AML-193 (cell line): ENCODE measurements at regions not wholly inside any gene's neighbourhood (a gene's known extent, or its start where the extent isn't known, plus 50 kb on each side); places are given as distances from the start of the nearest gene placed in this dataset.

Experiments used
- DNase-seq, 2 experiments: peaks; one replicate each; lab custom pipeline; 2025; lab: John Stamatoyannopoulos, UW

DNA sequence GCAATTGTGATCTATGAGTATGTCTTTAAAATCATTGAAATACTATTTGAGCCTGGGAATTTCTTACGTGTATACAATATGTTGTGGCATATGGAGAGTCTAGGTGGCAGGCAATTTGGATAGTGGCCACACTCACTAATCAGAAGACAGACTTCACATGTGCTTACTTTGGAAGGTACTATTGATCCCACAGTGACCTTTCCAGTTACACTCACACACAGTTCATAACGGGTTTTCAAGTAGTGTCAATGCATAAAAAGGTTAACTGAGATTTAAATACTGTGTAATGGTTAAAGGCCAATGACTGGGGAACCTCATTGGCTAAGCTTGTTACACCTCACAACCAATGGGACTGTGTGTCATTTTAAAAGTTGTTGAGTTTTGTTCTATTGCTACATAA, 783.2 kb downstream of the RPA4 start:
- DNase-seq = no peak

DNA sequence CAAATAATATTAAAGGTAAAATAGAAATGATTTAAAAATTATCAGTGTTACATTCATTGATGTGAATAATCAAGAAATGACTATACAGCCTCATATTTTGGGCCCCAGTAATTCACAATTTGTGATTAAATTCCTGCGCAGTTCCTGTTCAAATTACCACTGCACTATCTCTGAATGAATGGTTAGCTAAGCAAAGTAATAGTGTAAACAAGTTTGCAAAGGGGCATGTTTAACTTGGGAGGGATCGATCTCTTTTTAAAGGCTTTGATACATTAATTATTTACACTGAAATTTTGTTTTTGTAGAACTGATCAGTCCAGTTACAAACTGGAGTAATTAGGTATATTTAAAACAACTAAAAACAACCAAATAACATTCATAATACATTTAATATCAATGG, 784.4 kb downstream of the RPA4 start:
- DNase-seq = no peak

DNA sequence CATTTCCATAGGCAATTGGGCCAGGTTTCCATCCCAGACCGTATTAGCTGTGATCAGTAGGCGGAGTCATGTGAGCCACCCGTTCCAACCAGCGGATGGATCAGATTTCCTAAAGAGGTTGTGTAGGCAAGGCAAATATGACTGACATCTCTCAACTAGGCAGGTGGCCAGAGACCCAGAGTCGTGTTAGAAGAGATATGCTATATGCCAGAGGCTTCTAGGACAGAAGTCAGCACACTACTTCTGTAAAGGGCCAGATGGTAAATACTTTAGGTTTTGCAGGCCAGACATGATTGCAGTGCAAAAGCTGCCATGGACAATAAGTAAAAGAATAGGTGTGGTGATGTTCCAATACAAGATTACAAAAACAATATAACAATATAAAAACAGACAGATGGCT, 788.4 kb downstream of the RPA4 start:
- no peak for DNase-seq

DNA sequence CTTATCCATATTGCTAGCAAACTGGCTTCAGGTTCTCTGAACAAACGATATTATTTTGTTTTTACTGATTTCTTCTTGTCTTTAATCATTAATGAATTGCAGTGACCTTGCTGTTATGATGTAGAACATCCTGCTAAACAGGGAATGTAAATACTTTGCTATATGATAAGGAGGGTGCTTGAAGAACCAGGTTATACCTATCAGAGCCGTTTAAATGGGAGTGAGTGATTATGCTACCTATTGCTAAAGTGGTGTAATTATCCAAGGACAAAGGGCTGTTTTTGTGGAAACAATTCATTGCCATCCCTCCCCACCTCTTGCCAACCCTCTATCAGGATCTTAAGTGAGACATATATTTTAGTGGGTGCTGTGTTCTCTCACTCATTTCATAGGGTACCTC, 788.9 kb downstream of the RPA4 start:
- no peak for DNase-seq

DNA sequence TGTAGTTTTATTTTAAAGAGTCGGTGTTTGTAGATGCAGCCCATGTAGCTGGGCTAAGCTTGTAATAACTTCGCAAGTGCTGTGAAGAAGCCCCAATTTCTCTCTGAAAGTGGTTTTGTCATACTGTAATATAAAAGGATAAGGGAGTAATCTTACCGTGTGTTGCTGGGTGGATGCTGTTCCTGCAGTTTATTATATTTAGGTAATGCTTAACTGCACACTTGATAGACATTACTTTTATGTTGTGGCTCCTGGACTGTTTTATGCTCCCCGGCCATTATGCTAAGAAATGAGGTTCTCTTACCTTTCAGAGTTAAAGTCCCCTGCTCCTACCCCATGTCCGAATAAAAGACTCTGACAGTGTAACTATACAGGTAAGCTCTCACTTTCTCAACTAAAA, 789.4 kb downstream of the RPA4 start:
- DNase-seq = no peak

DNA sequence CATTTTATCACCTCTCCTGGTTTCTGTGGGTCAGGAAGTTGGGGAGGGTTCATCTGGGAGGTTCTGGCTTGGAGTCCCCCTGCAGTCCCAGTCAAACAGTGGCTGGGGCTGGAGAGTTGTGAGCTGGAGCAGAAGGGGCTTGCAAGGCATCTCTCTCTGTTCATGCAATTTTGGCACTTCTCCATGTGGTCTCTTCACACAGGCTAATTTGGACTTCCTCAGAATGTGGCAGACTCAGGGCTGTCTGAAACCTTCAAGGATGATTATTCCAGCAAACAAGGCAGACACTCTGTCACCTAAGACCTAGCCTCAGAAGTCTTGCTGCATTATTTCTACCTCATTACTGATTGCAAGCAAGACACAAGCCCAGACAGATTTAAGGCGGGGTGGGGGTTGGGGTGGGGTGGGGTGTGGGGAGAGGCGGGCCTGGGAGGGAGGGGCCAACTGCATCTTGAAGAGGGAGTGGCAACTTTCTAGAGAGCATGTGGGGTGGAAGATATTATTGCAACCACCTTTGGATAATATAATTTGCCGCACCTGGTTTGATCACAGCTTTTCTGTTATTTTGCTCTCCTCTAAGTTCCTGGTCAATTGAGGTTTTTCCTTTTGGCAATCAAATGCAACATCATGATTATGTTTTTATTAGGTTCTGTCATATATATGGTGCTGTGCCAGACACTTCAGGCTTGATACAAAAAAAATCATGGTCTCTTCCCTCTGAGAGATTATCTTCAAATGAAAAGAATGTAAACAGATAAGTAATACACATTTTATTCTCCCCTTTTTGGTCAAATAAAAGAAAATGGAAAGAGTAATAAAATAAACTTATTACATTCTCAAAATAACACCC, 799.5 kb downstream of the RPA4 start:
- no peak for DNase-seq

DNA sequence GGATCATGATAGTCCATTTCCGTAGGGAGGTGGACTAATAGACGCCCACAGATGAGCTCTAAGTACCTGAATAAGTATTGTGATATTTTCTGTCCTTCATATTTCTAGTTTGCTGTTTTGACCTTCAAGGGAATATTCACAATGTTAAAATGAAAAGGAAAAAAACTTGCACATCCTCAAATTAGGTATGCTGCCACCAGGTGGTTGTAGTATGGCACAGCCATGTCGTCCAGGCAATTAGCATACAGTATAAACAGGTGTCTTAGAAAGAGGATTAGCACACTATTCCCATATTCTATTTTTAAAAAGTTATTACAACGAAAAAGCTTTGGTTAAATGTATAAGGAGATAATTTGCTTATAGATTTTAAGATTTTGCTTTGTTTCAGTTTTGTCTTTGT, 802.0 kb downstream of the RPA4 start:
- peak; percentile 2 to 16 for DNase-seq

DNA sequence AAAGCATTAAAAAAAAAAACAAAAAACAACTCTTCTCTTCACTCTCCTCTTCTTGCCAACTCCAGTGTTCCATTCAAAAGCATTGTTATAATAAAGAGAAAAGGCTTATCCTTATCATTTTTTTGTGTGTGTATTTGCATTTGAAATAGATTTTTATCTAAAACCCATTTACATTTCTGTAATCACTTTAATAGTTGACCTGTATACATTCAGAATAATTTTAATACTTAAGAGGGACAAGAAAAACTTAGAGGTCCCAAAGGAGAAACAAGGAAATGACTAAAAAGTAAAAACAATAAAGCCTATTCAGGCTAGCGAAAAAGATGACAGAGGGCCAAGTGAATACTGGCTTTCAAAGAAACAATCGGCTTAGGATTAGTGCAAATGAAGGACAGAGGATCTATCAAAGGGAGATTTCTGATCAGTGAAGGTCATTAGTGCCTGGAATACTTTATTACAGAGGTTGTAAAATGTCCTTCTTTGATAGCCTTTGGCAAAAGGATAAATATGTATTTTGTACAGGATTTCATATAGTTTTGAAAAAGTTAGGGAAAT, 808.3 kb downstream of the RPA4 start:
- DNase-seq = no peak

DNA sequence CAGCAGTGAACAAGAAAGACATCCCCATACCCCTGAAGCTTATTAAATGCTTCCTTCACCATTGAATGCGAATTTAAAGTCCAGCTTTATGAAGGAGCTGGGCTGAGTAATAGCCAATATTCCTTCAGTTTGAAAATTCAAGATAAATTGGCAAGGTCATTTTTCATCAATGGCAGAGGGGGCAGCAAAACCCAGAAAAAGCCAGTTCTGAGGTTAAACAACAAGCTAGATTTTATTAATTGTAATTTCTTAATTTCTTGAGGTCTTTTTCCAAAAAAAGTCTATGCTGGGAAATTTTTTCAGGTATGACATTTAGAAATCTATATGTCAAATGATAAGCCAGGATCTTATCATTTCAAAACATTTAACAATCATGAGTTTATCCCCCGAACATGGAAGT, 808.9 kb downstream of the RPA4 start:
- DNase-seq = no peak

DNA sequence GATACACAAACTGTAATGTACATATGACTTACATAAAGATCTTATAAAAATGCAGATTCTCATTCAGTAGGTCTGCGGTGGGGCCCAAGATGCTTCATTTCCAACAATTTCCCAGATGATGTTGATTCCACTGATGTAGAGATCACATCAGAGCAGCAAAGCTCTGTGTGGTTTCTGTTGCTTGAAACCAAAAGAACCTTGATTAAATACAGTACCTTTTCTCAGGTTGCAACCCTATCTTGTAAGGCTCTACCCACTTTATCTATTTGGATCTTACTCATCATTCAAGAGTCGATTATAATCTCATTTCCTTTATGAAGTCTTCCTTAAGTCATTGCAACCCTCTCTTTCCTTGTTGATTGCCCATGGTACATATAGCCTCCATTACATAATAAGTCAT, 816.8 kb downstream of the RPA4 start:
- DNase-seq = no peak

DNA sequence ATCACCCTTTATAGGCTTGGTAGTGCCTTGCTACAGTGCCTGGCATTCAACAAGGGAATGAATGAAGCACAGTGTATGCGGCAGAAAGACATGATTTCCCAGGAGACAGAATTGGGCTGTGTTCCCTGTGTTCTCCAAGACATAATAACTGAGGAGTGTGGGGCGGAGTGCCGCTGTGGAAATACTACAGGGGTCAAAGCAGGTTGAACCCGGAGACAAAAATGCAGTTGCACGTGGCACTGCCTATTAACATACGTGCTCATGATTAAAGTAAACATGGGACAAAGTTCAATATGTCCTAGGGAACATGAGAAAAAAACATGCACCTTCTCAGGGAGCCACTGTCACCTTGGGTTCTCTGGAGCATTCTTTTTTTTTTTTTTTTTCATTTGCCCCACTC, 820.8 kb downstream of the RPA4 start:
- DNase-seq = no peak

DNA sequence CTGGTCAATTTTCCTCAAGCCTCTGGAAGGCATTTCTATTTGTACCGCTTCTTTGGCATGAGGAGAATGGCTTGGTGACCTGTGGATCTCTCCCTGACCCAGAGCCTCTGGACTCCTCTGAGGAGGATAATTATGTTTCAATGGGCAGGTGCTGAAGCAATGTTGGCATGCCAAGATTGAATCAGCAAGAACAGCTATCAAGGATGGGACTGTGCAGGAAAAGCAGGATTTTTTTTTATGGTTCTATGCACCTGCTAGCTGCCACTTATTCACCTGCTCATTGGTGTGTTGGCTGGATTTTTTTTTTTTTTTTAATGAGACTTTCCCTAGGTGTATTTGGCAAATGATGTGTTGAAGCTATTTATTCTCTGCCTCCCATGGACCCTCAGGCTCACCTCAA, 821.2 kb downstream of the RPA4 start:
- DNase-seq = no peak

DNA sequence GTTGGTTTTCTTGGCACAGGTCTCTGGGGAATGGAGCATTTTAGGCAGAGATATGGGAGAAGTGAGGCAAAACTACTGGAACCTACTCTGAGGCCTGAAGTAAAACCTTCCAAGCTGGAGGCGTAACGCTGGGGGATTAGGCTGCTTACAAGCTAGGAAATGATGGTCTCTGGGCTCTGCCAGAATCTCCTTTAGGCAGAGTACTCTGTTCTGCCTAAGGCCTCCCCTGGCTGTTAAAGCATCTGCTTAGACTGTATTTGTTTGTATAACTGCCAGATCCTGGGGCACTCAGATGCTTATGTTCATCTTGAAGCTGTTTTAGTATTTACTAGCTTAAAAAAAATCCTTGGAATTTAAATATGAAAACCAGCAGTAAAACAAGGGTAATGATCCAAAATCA, 822.2 kb downstream of the RPA4 start:
- DNase-seq = no peak

DNA sequence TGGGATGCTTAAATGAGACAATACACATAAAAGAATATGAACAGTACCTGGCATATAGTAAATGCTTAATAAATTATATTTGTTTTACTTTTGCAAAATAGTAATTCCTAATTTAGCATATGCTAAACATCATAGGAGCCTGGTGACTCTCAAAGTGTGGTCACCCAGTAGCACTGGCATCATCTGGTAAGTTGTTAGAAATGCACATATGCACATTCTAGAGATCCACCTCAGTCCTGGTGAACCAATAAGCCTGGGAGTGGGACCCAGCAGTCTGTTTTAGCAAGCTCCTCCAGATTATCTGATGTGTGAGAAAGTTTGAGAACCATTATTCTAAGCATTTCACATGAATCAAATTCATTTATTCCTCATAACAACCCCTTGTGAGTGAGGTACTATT, 830.4 kb downstream of the RPA4 start:
- DNase-seq = no peak

DNA sequence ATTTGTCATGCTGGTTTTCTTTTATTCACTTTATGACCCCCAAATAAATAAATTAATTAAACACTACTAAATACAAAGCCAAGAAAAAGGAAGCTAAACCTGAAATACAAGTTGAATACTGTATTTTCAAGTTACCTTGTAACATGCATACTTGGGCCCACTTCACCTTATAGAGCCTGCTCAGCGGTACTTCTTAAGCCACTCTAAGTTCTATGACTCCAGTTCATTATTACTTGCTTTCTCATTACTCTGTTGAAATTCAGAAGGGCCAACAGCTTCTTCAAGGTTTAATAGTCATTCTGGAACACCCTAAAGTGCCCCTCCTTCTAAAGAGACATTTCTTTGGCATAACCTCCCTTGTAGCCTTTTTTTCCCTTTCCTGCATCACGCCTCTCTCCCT, 844.5 kb downstream of the RPA4 start:
- DNase-seq = no peak

DNA sequence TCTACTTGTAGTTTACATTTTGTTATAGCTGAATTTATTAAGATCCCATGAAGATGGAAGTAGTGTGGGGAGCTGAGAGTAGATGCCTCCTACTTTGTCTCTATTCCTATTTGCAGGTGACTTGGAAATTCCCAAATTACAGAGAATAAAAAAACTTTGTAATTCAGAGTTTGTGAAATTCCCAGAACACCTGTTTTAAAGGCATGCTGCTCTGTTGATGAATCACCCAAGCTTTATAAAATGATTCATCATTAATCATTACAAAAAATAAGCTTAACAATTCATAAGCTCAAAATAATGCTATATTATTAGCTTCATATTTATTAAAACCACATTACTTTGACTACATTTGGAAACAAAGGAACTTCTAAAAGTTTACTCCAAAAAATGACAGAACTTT, 856.3 kb downstream of the RPA4 start:
- DNase-seq = no peak

DNA sequence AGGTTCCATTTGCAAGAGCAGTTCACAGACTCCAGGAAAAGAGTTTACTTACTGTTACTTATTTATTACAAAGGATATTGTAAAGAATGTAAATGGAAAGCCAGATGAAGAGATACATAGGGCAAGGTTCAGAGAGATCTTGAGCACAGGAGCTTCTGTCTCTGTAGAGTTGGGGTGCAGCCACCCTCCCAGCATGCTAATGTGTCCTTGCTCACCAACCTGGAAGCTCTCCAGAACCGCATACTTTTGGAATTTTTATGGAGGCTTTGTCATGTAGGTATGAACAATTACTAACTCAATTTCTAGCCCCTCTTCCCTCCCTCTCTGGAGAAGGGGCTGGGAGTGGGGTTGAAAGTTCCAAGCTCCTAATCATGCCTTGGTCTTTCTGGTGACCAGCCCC, 857.2 kb downstream of the RPA4 start:
- no peak for DNase-seq

DNA sequence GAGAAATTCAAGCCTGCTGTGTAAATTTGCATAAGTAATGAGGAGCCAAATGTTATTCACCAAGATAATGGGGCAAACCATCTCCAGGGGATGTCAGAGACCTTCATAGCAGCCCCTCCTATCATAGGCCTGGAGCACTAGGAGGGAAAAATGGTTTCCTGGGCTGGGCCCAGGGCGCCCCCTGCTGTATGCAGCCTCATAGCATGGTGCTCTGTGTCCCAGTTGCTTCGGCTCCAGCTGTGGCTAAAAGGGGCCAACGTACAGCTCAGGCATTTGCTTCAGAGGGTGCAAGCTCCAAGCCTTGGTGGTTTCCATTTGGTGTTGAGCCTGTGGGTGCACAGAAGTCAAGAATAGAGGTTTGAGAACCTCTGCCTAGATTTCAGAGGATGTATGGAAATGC, 859.3 kb downstream of the RPA4 start:
- DNase-seq = no peak

DNA sequence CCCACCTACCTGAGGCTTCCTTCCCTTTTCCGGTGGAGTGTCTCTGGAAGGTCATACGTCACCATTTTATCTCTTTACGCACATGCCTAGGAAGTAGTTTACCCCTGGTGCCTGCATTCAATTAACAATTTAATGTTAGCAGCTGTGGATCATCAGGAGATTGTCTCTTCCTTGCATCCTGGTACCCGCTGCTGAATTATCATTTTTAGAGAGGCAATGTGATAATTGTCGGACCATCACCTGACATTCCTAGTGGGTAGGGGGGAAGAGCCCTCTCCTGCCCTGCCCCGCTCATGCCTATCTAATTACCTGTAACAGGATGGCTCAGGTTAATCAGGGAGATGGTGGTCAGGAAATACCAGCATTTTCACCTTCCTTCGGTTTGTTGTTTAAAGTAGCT, 863.6 kb downstream of the RPA4 start:
- DNase-seq = no peak

DNA sequence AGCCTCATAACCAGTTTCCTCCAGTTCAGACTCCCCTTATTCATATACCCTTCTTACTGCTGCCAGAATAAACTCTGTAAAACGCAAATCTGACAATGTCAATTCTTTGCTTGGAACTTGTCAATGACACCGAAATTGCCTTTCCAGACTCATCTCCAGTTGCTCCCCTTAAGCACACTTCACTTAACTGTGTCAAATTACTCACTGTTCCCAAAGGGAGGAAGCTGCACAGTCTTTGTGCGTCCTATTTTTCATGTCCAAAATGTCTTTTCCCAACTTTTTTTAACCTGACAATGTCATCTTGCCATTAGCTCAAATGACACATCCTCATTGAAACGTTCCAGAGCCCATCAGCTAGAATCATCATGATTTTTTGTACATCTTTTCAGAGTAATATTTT, 867.3 kb downstream of the RPA4 start:
- no peak for DNase-seq

DNA sequence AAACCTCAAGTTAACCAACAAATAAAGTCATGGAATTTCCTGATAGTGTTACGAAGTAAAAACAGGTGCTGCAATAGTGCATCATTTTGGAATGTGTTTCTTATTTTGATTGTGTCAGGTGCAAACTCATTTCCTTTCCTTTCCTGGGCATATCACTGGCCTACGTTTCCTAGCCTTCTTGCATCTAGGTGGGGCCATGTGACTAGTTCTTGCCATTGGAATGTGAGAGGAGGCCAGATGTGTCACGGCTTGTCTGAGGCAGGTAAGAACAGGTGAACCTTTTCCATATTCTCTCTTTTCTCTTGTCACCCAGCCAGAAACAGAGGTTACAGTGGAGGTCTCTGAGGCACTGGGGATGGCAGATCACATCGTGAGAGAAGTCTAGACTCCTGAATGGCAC, 868.0 kb downstream of the RPA4 start:
- no peak for DNase-seq

DNA sequence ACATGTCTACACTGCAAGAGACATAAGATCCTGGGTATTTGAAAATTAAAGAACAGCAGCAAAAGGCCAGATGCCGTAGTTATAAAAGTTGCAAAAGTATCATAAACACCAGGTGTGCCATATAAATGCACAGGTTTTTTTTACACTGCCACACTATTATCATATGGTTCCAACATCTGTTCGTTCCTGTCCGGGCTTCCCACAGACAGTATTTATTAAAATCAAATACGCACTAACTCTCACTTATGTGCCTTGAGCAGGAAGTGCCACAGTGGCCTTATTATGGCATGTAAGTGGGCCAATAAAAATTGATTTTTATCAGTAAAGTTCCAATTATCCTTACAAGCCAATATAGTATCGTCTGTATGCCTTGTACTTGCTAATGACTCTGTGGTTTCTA, 873.2 kb downstream of the RPA4 start:
- no peak for DNase-seq

DNA sequence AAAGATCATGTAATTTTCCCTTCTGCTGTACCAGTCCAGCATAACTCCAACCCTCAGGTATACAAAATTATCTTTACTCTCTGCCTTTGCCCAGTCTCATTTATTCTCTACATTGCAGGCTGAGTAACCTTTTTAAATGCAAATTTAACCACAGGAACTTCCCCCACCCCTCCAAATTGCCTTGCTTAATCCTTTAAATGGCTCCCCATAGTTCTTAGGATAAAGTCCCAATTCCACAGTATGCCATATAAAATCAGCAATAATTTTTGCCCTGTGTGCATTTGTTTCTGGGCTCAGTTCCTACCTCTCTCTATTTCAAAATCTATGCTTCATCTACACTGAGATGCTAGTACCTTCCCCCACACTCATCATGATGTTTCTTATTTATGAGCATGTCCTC, 879.7 kb downstream of the RPA4 start:
- DNase-seq = no peak

DNA sequence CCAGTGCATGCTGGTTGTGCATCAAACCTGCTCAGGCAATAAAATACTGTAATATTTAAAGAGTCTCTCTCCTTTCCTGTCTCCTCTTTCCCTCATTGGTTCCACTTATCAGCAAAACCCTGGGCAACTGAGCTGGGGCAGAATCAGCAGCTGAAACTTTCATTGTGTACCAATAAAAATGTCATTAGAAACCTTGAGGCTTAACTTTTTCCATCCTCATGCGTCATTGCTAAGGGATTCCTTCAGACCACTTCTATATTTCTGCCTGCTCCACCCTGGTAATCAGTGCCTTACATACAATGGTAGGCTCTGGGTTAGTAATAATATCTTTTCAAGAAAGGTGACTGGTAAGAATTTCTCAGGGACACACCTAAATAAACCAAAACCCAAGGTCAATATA, 880.3 kb downstream of the RPA4 start:
- no peak for DNase-seq
